Uterus (tissue), 3 donors: ENCODE measurements at regions not wholly inside any gene's neighbourhood (a gene's known extent, or its start where the extent isn't known, plus 50 kb on each side); places are given as distances from the start of the nearest gene placed in this dataset.
"Not testable (repeated sequence)": the region's sequence is repeated elsewhere in the genome, so short reads cannot be mapped to it uniquely, and the experiment has no call there.

Source experiments
- DNase-seq, 2 donors: peaks; one replicate each; pipeline ENCODE4 v3.0.0-alpha.2; 2019 to 2020
- H3K27ac ChIP-seq, 2 donors: fragments of 200-600 bp; sonication (generic); 1 replicate in 1 of 2; 2 replicates in 1 of 2; pipeline ENCODE4 v1.5.1; 2016 to 2018
- H3K27me3 ChIP-seq, 2 donors: fragments of 200-600 bp; sonication (generic); one replicate each; pipeline ENCODE4 v1.5.1; 2018 to 2019; ENCODE audit warnings: control low read depth in 1 of 2
- H3K36me3 ChIP-seq, 2 donors: fragments of 200-600 bp; sonication (generic); one replicate each; pipeline ENCODE4 v1.5.1; 2019; ENCODE audit warnings: control low read depth in 1 of 2
- H3K4me1 ChIP-seq, 2 donors: fragments of 200-600 bp; sonication (generic); one replicate each; pipeline ENCODE4 v1.5.1; 2018 to 2019; ENCODE audit warnings: control low read depth in 1 of 2
- H3K4me3 ChIP-seq, 2 donors: fragments of 200-600 bp; sonication (generic); 1 replicate in 1 of 2; 2 replicates in 1 of 2; pipeline ENCODE4 v1.5.1; 2018 to 2019; ENCODE audit warnings: mild to moderate bottlenecking in 1 of 2
- H3K9me3 ChIP-seq, 2 donors: fragments of 200-600 bp; sonication (generic); one replicate each; pipeline ENCODE4 v1.5.1; 2019; ENCODE audit warnings: control low read depth in 1 of 2
- CTCF ChIP-seq, 4 experiments: fragments of 200-600 bp in 2 of 4; fragments of 450-650 bp in 2 of 4; sonication (generic) in 2 of 4; IDR thresholded peaks; one replicate each; pipeline ENCODE4 v1.5.1; 2016 to 2019; ENCODE audit warnings: antibody characterized with exemption in 4 of 4, mild to moderate bottlenecking in 2 of 4, moderate library complexity in 1 of 4
- POLR2A ChIP-seq, 2 donors: fragments of 450-650 bp; IDR thresholded peaks; one replicate each; pipeline ENCODE4 v1.6.1; 2016; ENCODE audit warnings: antibody characterized with exemption in 2 of 2, mild to moderate bottlenecking in 1 of 2, moderate library complexity in 1 of 2
- intact Hi-C: fragments of 100-400 bp; cut with DNase I; formaldehyde crosslinking; loops from one replicate; pipeline ENCODE4 v1.15.1; 2023; ENCODE audit warnings: low total_unique reads
- donor health status: DM: yes; HTN: yes; CAD: no.

GRCh38 chr5:116727248-116727647 is 152.6 kb upstream of the SEMA6A start:
- H3K27me3 ChIP-seq = no peaks in the 10 kb centered on the region
- no peak overlapping the region for H3K4me3 ChIP-seq
- no peaks in the 10 kb centered on the region for H3K4me1 ChIP-seq
- H3K27ac ChIP-seq = no peak overlapping the region
- no peak for DNase-seq
- no peaks in the 10 kb centered on the region for H3K9me3 ChIP-seq
- no peak for TF ChIP-seq POLR2A (IDR thresholded peaks at IDR 0.05)
- intact Hi-C loops = no loop called here
- no peaks in the 10 kb centered on the region for H3K36me3 ChIP-seq

DNA sequence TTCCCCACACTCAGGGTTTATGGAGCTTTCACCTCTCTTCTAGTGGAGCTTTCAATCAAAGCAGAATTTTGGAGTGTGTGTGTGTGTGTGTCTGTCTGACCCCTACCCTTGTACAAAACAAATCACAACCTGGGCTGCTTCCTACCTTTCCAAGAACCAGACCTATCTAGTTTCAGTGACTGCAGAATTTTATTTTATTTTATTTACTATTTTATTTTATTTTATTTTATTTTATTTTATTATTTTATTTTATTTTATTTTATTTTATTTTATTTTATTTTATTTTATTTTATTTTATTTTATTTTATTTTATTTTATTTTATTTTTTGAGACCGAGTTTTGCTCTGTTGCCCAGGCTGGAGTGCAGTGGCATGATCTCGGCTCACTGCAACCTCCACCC is 151.6 kb upstream of the SEMA6A start:
- DNase-seq, H3K4me1 ChIP-seq, intact Hi-C loops, H3K27ac ChIP-seq, H3K9me3 ChIP-seq, H3K27me3 ChIP-seq, H3K4me3 ChIP-seq, H3K36me3 ChIP-seq: not testable (repeated sequence)

- no peak for DNase-seq
- Histone ChIP-seq H3K36me3 (no peaks in the 10 kb centered on the region), H3K4me1 (no peaks in the 10 kb centered on the region), H3K4me3 (no peak overlapping the region), H3K27me3 (no peaks in the 10 kb centered on the region), H3K9me3 (no peaks in the 10 kb centered on the region), H3K27ac (no peak overlapping the region)
- intact Hi-C loops = no loop called here
- TF ChIP-seq POLR2A (IDR thresholded peaks at IDR 0.05) (no peak), CTCF (IDR thresholded peaks at IDR 0.05) (no peak)
Observed at GRCh38 chr5:116724971-116725370, 150.3 kb upstream of the SEMA6A start.

DNA sequence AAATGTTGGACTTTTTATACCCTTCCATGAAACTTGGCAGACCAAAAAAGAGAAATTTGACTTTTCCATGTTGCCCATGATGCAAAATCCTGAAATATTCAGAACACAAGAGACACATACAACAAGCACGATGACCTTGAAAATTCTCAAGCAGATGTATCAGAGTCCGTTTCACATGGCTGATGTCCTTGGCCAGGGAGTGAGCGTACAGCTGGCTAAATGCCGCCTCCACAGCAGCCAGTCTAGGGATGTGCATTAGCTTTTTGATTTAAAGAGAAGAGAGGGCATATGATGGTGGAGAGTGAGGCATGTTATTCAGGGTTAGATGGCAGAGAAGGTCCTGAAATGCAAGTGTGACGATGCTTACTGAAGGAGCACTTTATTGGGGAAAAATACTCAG is 148.0 kb upstream of the SEMA6A start:
- intact Hi-C loops = no loop called here
- TF ChIP-seq CTCF (IDR thresholded peaks at IDR 0.05) (no peak), POLR2A (IDR thresholded peaks at IDR 0.05) (no peak)

DNA sequence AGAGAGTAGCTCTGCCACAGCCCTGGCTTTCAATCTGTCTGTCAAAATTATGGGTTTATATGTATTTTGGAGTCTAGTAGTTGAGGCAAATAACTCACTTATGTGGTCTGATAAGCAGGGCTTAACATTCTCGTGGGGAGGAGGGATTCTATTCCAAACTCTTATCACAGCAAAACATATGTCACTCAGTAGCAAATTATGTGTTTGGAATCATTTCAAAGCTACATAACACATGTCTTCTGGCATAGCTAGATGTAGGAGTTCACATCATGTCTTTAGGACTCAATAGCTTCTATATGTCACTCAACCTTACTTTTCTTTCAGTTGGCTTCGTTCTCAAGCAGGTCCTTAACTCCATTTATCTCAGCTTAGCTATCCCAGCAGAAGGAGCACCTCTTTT is 144.5 kb upstream of the SEMA6A start:
- no peaks in the 10 kb centered on the region for H3K36me3 ChIP-seq
- H3K4me1 ChIP-seq = no peaks in the 10 kb centered on the region
- H3K27me3 ChIP-seq = no peaks in the 10 kb centered on the region
- DNase-seq = no peak
- H3K9me3 ChIP-seq = no peaks in the 10 kb centered on the region
- no peak overlapping the region for H3K27ac ChIP-seq
- H3K4me3 ChIP-seq = no peak overlapping the region
- intact Hi-C loops = no loop called here
- TF ChIP-seq CTCF (IDR thresholded peaks at IDR 0.05) (no peak), POLR2A (IDR thresholded peaks at IDR 0.05) (no peak)

More for the DNA sequence above, 148.0 kb upstream of the SEMA6A start:
- Histone ChIP-seq H3K9me3 (no peaks in the 10 kb centered on the region), H3K27me3 (no peaks in the 10 kb centered on the region), H3K27ac (no peak overlapping the region), H3K36me3 (no peaks in the 10 kb centered on the region), H3K4me3 (no peak overlapping the region), H3K4me1 (no peaks in the 10 kb centered on the region)
- no peak for DNase-seq

GRCh38 chr5:116718317-116718716 is 143.7 kb upstream of the SEMA6A start:
- DNase-seq = no peak
- Histone ChIP-seq H3K27ac (no peak overlapping the region), H3K4me3 (no peak overlapping the region), H3K9me3 (no peaks in the 10 kb centered on the region), H3K36me3 (no peaks in the 10 kb centered on the region), H3K27me3 (no peaks in the 10 kb centered on the region), H3K4me1 (no peaks in the 10 kb centered on the region)
- intact Hi-C loops = no loop called here
- no peak for TF ChIP-seq POLR2A (IDR thresholded peaks at IDR 0.05)
- TF ChIP-seq CTCF (IDR thresholded peaks at IDR 0.05) = no peak
